ENCODE measurements at regions not wholly inside any gene's neighbourhood (a gene's known extent, or its start where the extent isn't known, plus 50 kb on each side); places are given as distances from the start of the nearest gene placed in this dataset.

DNA sequence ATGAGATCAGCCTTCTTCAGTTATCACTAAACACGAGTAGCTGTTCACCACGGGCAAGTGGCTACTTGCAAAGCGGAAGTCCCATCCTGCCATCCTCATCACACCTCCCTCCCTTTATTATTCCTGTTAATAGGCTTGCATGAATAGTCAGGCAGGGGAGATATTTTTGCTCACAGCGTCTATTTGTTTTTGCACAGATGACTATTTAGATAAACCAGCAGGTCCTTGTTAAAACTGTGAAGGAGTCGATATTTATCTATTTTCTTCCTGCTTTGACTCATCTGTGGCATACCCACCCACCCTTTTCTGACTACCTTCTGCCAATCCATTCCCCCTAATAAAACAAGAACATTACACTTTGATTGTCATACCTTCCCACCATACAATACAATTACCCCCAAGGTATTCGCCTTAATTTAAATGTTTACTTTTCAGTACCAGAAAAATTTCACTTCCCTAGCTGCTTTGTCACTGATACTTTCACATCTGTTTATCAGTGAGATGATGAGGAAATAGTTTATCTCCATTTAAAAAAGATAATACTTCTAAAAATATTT is 96.6 kb upstream of the BANK1 start (continued):
- TF ChIP-seq, protein P1, sequence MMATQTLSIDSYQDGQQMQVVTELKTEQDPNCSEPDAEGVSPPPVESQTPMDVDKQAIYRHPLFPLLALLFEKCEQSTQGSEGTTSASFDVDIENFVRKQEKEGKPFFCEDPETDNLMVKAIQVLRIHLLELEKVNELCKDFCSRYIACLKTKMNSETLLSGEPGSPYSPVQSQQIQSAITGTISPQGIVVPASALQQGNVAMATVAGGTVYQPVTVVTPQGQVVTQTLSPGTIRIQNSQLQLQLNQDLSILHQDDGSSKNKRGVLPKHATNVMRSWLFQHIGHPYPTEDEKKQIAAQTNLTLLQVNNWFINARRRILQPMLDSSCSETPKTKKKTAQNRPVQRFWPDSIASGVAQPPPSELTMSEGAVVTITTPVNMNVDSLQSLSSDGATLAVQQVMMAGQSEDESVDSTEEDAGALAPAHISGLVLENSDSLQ (IDR thresholded peaks at IDR 0.05) = peak; percentile 54; the same call in 1 of the 2 replicates
- TF ChIP-seq MAX (IDR thresholded peaks at IDR 0.05; ENCODE audit: low read depth, low read length) (no peak), SKIL (IDR thresholded peaks at IDR 0.05; ENCODE audit: low read depth, poor library complexity, severe bottlenecking) (no peak), ATF2 (IDR thresholded peaks at IDR 0.05; ENCODE audit: low read length) (0 out of 2 replicates have a peak, but pooled peaks have one; percentile 33), TARDBP (IDR thresholded peaks at IDR 0.05; ENCODE audit: borderline replicate concordance) (no peak), CBX3 (IDR thresholded peaks at IDR 0.05; ENCODE audit: borderline replicate concordance, low read depth) (no peak), SIX5 (IDR thresholded peaks at IDR 0.05; ENCODE audit: low read depth, low read length, severe bottlenecking) (no peak), IKZF1 (conservative IDR thresholded peaks at IDR 0.05) (peak; percentile 57; the same call in 1 of the 2 replicates), BMI1 (IDR thresholded peaks at IDR 0.05; ENCODE audit: borderline replicate concordance) (no peak), CBFB (IDR thresholded peaks at IDR 0.05; ENCODE audit: low read depth) (no peak), MTA2 (IDR thresholded peaks at IDR 0.05; ENCODE audit: low read depth) (peak; percentile 82)
- TF ChIP-seq, protein P2, sequence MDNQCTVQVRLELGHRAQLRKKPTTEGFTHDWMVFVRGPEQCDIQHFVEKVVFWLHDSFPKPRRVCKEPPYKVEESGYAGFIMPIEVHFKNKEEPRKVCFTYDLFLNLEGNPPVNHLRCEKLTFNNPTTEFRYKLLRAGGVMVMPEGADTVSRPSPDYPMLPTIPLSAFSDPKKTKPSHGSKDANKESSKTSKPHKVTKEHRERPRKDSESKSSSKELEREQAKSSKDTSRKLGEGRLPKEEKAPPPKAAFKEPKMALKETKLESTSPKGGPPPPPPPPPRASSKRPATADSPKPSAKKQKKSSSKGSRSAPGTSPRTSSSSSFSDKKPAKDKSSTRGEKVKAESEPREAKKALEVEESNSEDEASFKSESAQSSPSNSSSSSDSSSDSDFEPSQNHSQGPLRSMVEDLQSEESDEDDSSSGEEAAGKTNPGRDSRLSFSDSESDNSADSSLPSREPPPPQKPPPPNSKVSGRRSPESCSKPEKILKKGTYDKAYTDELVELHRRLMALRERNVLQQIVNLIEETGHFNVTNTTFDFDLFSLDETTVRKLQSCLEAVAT (IDR thresholded peaks at IDR 0.05) = no peak
- TF ChIP-seq, protein P3, sequence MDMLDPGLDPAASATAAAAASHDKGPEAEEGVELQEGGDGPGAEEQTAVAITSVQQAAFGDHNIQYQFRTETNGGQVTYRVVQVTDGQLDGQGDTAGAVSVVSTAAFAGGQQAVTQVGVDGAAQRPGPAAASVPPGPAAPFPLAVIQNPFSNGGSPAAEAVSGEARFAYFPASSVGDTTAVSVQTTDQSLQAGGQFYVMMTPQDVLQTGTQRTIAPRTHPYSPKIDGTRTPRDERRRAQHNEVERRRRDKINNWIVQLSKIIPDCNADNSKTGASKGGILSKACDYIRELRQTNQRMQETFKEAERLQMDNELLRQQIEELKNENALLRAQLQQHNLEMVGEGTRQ (IDR thresholded peaks at IDR 0.05; ENCODE audit: borderline replicate concordance, low read depth, low read length) = no peak
- TF ChIP-seq, protein P4, sequence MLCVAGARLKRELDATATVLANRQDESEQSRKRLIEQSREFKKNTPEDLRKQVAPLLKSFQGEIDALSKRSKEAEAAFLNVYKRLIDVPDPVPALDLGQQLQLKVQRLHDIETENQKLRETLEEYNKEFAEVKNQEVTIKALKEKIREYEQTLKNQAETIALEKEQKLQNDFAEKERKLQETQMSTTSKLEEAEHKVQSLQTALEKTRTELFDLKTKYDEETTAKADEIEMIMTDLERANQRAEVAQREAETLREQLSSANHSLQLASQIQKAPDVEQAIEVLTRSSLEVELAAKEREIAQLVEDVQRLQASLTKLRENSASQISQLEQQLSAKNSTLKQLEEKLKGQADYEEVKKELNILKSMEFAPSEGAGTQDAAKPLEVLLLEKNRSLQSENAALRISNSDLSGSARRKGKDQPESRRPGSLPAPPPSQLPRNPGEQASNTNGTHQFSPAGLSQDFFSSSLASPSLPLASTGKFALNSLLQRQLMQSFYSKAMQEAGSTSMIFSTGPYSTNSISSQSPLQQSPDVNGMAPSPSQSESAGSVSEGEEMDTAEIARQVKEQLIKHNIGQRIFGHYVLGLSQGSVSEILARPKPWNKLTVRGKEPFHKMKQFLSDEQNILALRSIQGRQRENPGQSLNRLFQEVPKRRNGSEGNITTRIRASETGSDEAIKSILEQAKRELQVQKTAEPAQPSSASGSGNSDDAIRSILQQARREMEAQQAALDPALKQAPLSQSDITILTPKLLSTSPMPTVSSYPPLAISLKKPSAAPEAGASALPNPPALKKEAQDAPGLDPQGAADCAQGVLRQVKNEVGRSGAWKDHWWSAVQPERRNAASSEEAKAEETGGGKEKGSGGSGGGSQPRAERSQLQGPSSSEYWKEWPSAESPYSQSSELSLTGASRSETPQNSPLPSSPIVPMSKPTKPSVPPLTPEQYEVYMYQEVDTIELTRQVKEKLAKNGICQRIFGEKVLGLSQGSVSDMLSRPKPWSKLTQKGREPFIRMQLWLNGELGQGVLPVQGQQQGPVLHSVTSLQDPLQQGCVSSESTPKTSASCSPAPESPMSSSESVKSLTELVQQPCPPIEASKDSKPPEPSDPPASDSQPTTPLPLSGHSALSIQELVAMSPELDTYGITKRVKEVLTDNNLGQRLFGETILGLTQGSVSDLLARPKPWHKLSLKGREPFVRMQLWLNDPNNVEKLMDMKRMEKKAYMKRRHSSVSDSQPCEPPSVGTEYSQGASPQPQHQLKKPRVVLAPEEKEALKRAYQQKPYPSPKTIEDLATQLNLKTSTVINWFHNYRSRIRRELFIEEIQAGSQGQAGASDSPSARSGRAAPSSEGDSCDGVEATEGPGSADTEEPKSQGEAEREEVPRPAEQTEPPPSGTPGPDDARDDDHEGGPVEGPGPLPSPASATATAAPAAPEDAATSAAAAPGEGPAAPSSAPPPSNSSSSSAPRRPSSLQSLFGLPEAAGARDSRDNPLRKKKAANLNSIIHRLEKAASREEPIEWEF (IDR thresholded peaks at IDR 0.05; ENCODE audit: insufficient replicate concordance, low read depth, low read length) = no peak
- TF ChIP-seq, protein P5, sequence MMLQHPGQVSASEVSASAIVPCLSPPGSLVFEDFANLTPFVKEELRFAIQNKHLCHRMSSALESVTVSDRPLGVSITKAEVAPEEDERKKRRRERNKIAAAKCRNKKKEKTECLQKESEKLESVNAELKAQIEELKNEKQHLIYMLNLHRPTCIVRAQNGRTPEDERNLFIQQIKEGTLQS (IDR thresholded peaks at IDR 0.05; ENCODE audit: borderline replicate concordance, extremely low read depth, low read depth, low read length) = no peak
